ENCODE measurements at regions not wholly inside any gene's neighbourhood (a gene's known extent, or its start where the extent isn't known, plus 50 kb on each side); places are given as distances from the start of the nearest gene placed in this dataset.

GRCh38 chr10:118408181-118408580 is 66.1 kb upstream of the FAM204A start:
- no peak for TF ChIP-seq PRPF4 (IDR thresholded peaks at IDR 0.05; ENCODE audit: insufficient read depth, low read depth, low read length, poor library complexity, severe bottlenecking)
- no peak for TF ChIP-seq MYBL2 (IDR thresholded peaks at IDR 0.05; ENCODE audit: low read depth)
- TF ChIP-seq MYBL2 (CRISPR knock-in tag; IDR thresholded peaks at IDR 0.05; ENCODE audit: borderline replicate concordance) = no peak
- no peak for TF ChIP-seq ZNF274 (IDR thresholded peaks at IDR 0.05; ENCODE audit: borderline replicate concordance, low read depth, low read length)
- no peak for TF ChIP-seq EP300 (IDR thresholded peaks at IDR 0.05; ENCODE audit: low read length)
- no peak for TF ChIP-seq FOXA3 (CRISPR knock-in tag; conservative IDR thresholded peaks at IDR 0.05 in 1 of 2, IDR thresholded peaks at IDR 0.05 in 1 of 2)
- no peak for TF ChIP-seq TARDBP (IDR thresholded peaks at IDR 0.05)
- no peak for TF ChIP-seq MAX (CRISPR knock-in tag; IDR thresholded peaks at IDR 0.05)

All from K562 (cell line).